ENCODE measurements at regions not wholly inside any gene's neighbourhood (a gene's known extent, or its start where the extent isn't known, plus 50 kb on each side); places are given as distances from the start of the nearest gene placed in this dataset.

- TF ChIP-seq, protein P1, sequence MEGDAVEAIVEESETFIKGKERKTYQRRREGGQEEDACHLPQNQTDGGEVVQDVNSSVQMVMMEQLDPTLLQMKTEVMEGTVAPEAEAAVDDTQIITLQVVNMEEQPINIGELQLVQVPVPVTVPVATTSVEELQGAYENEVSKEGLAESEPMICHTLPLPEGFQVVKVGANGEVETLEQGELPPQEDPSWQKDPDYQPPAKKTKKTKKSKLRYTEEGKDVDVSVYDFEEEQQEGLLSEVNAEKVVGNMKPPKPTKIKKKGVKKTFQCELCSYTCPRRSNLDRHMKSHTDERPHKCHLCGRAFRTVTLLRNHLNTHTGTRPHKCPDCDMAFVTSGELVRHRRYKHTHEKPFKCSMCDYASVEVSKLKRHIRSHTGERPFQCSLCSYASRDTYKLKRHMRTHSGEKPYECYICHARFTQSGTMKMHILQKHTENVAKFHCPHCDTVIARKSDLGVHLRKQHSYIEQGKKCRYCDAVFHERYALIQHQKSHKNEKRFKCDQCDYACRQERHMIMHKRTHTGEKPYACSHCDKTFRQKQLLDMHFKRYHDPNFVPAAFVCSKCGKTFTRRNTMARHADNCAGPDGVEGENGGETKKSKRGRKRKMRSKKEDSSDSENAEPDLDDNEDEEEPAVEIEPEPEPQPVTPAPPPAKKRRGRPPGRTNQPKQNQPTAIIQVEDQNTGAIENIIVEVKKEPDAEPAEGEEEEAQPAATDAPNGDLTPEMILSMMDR (IDR thresholded peaks at IDR 0.05; ENCODE audit: borderline replicate concordance, control extremely low read depth, extremely low read depth, insufficient read depth, missing control alignments) = no peak
- in situ Hi-C loops (cut with MboI; ENCODE audit: low sequenced_read_pairs, unreplicated experiment) = no loop called here
- DNase-seq (ENCODE audit: low spot score) = peak; percentile 11
Measured at GRCh38 chr1:80656014-80656636, 1144.6 kb upstream of the ADGRL2 start.

- TF ChIP-seq, protein P1 (IDR thresholded peaks at IDR 0.05; ENCODE audit: borderline replicate concordance, control extremely low read depth, extremely low read depth, insufficient read depth, missing control alignments) = no peak
- DNase-seq (ENCODE audit: low spot score) = no peak
- in situ Hi-C loops (cut with MboI; ENCODE audit: low sequenced_read_pairs, unreplicated experiment) = no loop called here
Measured at GRCh38 chr1:80646053-80646452, 1154.7 kb upstream of the ADGRL2 start.

DNA sequence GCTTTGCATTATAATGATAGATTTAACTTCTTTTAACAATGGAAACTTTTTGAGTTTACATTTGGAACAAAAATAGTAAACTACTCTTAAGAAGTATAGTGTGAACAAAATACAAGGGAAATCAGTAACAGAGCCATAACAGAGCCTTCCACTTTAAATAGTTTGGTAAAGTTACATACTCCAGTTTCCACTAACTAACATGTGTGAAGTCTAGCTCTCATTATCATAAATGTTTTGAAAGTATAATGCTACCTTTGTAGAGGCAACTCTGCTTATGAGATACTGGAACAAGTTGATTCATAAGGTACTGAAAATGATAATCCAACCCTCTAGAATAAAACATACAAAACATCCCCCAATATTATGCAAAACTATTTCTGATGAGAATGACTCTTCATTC, 1155.1 kb upstream of the ADGRL2 start:
- TF ChIP-seq, protein P1 (IDR thresholded peaks at IDR 0.05; ENCODE audit: borderline replicate concordance, control extremely low read depth, extremely low read depth, insufficient read depth, missing control alignments) = no peak
- DNase-seq (ENCODE audit: low spot score) = no peak
- in situ Hi-C loops (cut with MboI; ENCODE audit: low sequenced_read_pairs, unreplicated experiment) = no loop called here

DNA sequence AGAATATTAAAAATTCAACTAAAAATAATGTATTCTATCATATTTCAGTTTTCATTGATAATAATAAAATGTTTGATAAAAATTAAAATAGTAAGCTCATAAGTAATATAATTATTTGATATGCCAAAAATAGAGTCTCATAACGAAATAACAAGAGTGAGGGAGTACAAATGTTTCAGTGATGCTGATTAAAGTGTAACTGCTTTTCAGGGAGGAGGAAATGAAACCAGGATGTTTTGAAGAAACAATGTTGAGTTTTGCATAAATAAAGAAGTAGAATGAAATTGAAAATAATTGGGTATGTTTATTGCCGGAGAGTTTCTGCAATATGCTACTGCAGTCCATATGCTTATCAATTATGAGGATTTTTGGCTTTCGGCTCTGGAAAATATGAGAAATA, 1159.8 kb upstream of the ADGRL2 start:
- in situ Hi-C loops (cut with MboI; ENCODE audit: low sequenced_read_pairs, unreplicated experiment) = no loop called here
- TF ChIP-seq, protein P1 (IDR thresholded peaks at IDR 0.05; ENCODE audit: borderline replicate concordance, control extremely low read depth, extremely low read depth, insufficient read depth, missing control alignments) = no peak

GRCh38 chr1:80639777-80640533, 1160.8 kb upstream of the ADGRL2 start:
- peak; percentile 26 for DNase-seq (ENCODE audit: low spot score)
- in situ Hi-C loops (cut with MboI; ENCODE audit: low sequenced_read_pairs, unreplicated experiment) = no loop called here
- TF ChIP-seq, protein P1 (IDR thresholded peaks at IDR 0.05; ENCODE audit: borderline replicate concordance, control extremely low read depth, extremely low read depth, insufficient read depth, missing control alignments) = no peak

More for the DNA sequence above, 1159.8 kb upstream of the ADGRL2 start:
- no peak for DNase-seq (ENCODE audit: low spot score)

DNA sequence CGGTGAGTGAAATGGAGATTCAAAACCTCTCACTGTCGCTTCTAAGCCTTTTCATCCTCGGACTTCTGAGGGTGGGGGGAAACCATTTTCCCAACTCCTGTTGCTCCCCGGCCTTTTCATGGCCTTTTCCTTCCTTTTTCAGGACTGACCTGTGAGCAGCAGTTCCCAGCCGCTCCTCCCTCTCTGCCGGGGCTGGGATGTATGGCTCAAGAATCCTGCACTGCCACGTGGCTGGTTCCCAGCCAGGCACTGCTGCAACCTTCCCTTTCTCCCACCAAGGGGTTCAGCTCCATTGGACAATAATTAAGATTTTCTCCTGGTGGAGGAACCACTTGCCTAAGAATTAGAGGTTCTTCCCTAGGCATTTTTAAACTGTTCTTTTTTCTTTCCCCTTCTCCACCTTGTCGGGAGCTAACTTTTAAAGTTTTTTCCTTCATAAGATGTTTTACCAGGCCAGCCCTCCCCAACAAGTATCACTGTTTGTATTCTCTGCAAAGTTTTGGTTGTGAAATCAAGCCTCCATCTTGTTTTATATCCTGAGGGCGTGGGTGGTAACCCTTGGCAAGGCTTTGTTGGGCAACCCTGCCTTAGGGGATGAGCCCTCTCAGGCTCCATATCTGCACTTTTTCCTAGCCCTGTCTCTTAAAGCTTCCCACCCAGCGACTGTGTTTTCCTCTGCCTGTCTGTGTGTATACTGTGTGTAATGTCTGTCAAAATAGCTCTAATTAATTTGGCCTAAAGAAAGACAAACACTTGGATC, 1166.6 kb upstream of the ADGRL2 start:
- DNase-seq (ENCODE audit: low spot score) = no peak
- TF ChIP-seq, protein P1 (IDR thresholded peaks at IDR 0.05; ENCODE audit: borderline replicate concordance, control extremely low read depth, extremely low read depth, insufficient read depth, missing control alignments) = no peak
- in situ Hi-C loops (cut with MboI; ENCODE audit: low sequenced_read_pairs, unreplicated experiment) = no loop called here
